ENCODE measurements at regions not wholly inside any gene's neighbourhood (a gene's known extent, or its start where the extent isn't known, plus 50 kb on each side); places are given as distances from the start of the nearest gene placed in this dataset.

GRCh38 chr14:87879389-87879788 lies 113.6 kb downstream of the GALC start:
- DNase-seq (ENCODE audit: low read depth): no peak

GRCh38 chr14:87878959-87879358 lies 114.0 kb downstream of the GALC start:
- no peak for DNase-seq (ENCODE audit: low read depth)

- DNase-seq (ENCODE audit: low read depth): no peak
Measured at GRCh38 chr14:87877877-87878276, 115.1 kb downstream of the GALC start.

- no peak for DNase-seq (ENCODE audit: low read depth)
Measured at GRCh38 chr14:87874676-87875075, 118.3 kb downstream of the GALC start.

- DNase-seq (ENCODE audit: low read depth): no peak
Measured at GRCh38 chr14:87873741-87874140, 119.2 kb downstream of the GALC start.

GRCh38 chr14:87869619-87870583 lies 123.1 kb downstream of the GALC start:
- DNase-seq (ENCODE audit: low read depth): no peak

GRCh38 chr14:87868920-87869319 lies 124.1 kb downstream of the GALC start:
- DNase-seq (ENCODE audit: low read depth): no peak

- no peak for DNase-seq (ENCODE audit: low read depth)
Measured at GRCh38 chr14:87866116-87866515, 126.9 kb downstream of the GALC start.

GRCh38 chr14:87864356-87865270 lies 128.4 kb downstream of the GALC start:
- no peak for DNase-seq (ENCODE audit: low read depth)

GRCh38 chr14:87863047-87863446 lies 129.9 kb downstream of the GALC start:
- DNase-seq (ENCODE audit: low read depth): no peak

GRCh38 chr14:87852107-87852506 lies 140.9 kb downstream of the GALC start:
- no peak for DNase-seq (ENCODE audit: low read depth)

- DNase-seq (ENCODE audit: low read depth): no peak
Measured at GRCh38 chr14:87851190-87851589, 141.8 kb downstream of the GALC start.

- DNase-seq (ENCODE audit: low read depth): no peak
Measured at GRCh38 chr14:87847216-87847755, 145.7 kb downstream of the GALC start.

- DNase-seq (ENCODE audit: low read depth): no peak
Measured at GRCh38 chr14:87840906-87841305, 152.1 kb downstream of the GALC start.

- no peak for DNase-seq (ENCODE audit: low read depth)
Measured at GRCh38 chr14:87838931-87839330, 154.1 kb downstream of the GALC start.

- DNase-seq (ENCODE audit: low read depth): no peak
Measured at GRCh38 chr14:87837296-87837695, 155.7 kb downstream of the GALC start.

GRCh38 chr14:87834594-87834993 lies 158.4 kb downstream of the GALC start:
- no peak for DNase-seq (ENCODE audit: low read depth)

GRCh38 chr14:87833026-87833425 lies 160.0 kb downstream of the GALC start:
- DNase-seq (ENCODE audit: low read depth): no peak

- no peak for DNase-seq (ENCODE audit: low read depth)
Measured at GRCh38 chr14:87830443-87831096, 162.4 kb downstream of the GALC start.

- no peak for DNase-seq (ENCODE audit: low read depth)
Measured at GRCh38 chr14:87829543-87829942, 163.4 kb downstream of the GALC start.

GRCh38 chr14:87824266-87824665 lies 168.7 kb downstream of the GALC start:
- no peak for DNase-seq (ENCODE audit: low read depth)

- no peak for DNase-seq (ENCODE audit: low read depth)
Measured at GRCh38 chr14:87816416-87816815, 176.6 kb downstream of the GALC start.
